ENCODE measurements at regions not wholly inside any gene's neighbourhood (a gene's known extent, or its start where the extent isn't known, plus 50 kb on each side); places are given as distances from the start of the nearest gene placed in this dataset.

- no peaks in the 10 kb centered on the region for H3K4me1 Mint-ChIP-seq
These were observed 376.4 kb upstream of the ZNF507 start for GRCh38 chr19:31969016-31969415.

GRCh38 chr19:31970027-31970461, 375.4 kb upstream of the ZNF507 start:
- Mint-ChIP-seq H3K36me3 (ENCODE audit: low read depth) (no peaks in the 10 kb centered on the region), H3K4me3 (no peak overlapping the region), H3K4me1 (peaks cover 8% of the 10 kb centered on the region), H3K9me3 (peaks cover 6% of the 10 kb centered on the region), H3K27ac (no peak overlapping the region), H3K27me3 (ENCODE audit: low read depth, poor library complexity) (peaks cover 10% of the 10 kb centered on the region)
- no peak for DNase-seq
- no peak for TF ChIP-seq CTCF (IDR thresholded peaks at IDR 0.05)

More at GRCh38 chr19:31969016-31969415, 376.4 kb upstream of the ZNF507 start:
- no peak for DNase-seq
- Mint-ChIP-seq H3K27me3 (ENCODE audit: low read depth, poor library complexity) (peaks cover 10% of the 10 kb centered on the region), H3K4me3 (no peak overlapping the region), H3K27ac (no peak overlapping the region), H3K36me3 (ENCODE audit: low read depth) (no peaks in the 10 kb centered on the region), H3K9me3 (peaks cover 6% of the 10 kb centered on the region)
- no peak for TF ChIP-seq CTCF (IDR thresholded peaks at IDR 0.05)

- TF ChIP-seq CTCF (IDR thresholded peaks at IDR 0.05), result no peak
- H3K4me1 Mint-ChIP-seq, result peaks cover 18% of the 10 kb centered on the region
- peaks cover 6% of the 10 kb centered on the region for H3K9me3 Mint-ChIP-seq
- peaks cover 13% of the 10 kb centered on the region for H3K27me3 Mint-ChIP-seq (ENCODE audit: low read depth, poor library complexity)
- H3K4me3 Mint-ChIP-seq, result no peak overlapping the region
- H3K36me3 Mint-ChIP-seq (ENCODE audit: low read depth), result no peaks in the 10 kb centered on the region
- H3K27ac Mint-ChIP-seq, result no peak overlapping the region
- DNase-seq, result no peak
These were observed 371.1 kb upstream of the ZNF507 start for GRCh38 chr19:31974290-31974689.

GRCh38 chr19:31974941-31975340, 370.5 kb upstream of the ZNF507 start:
- H3K4me3 Mint-ChIP-seq, result no peak overlapping the region
- H3K27ac Mint-ChIP-seq, result peak overlapping the region; percentile 44
- H3K36me3 Mint-ChIP-seq (ENCODE audit: low read depth), result no peaks in the 10 kb centered on the region
- DNase-seq, result no peak
- peaks cover 6% of the 10 kb centered on the region for H3K9me3 Mint-ChIP-seq
- TF ChIP-seq CTCF (IDR thresholded peaks at IDR 0.05), result no peak
- H3K27me3 Mint-ChIP-seq (ENCODE audit: low read depth, poor library complexity), result peaks cover 16% of the 10 kb centered on the region
- H3K4me1 Mint-ChIP-seq, result peaks cover 18% of the 10 kb centered on the region

- H3K4me1 Mint-ChIP-seq, result peaks cover 18% of the 10 kb centered on the region
- H3K4me3 Mint-ChIP-seq, result no peak overlapping the region
- peaks cover 6% of the 10 kb centered on the region for H3K9me3 Mint-ChIP-seq
- H3K27me3 Mint-ChIP-seq (ENCODE audit: low read depth, poor library complexity), result peaks cover 16% of the 10 kb centered on the region
- no peaks in the 10 kb centered on the region for H3K36me3 Mint-ChIP-seq (ENCODE audit: low read depth)
- DNase-seq, result no peak
- H3K27ac Mint-ChIP-seq, result peak overlapping the region; percentile 48
- no peak for TF ChIP-seq CTCF (IDR thresholded peaks at IDR 0.05)
These were observed 369.9 kb upstream of the ZNF507 start for GRCh38 chr19:31975461-31975860.

GRCh38 chr19:31976775-31977536, 368.5 kb upstream of the ZNF507 start:
- TF ChIP-seq CTCF (IDR thresholded peaks at IDR 0.05), result no peak
- Mint-ChIP-seq H3K4me3 (no peak overlapping the region), H3K9me3 (peaks cover 6% of the 10 kb centered on the region), H3K4me1 (peaks cover 18% of the 10 kb centered on the region), H3K36me3 (ENCODE audit: low read depth) (no peaks in the 10 kb centered on the region), H3K27me3 (ENCODE audit: low read depth, poor library complexity) (peaks cover 16% of the 10 kb centered on the region), H3K27ac (no peak overlapping the region)
- no peak for DNase-seq

All from nephron progenitor cell (in vitro differentiated cells).